CD4-positive, alpha-beta T cell treated with Interleukin-1 beta for 1 hour (primary cell): ENCODE measurements at regions not wholly inside any gene's neighbourhood (a gene's known extent, or its start where the extent isn't known, plus 50 kb on each side); places are given as distances from the start of the nearest gene placed in this dataset.

ENCODE experiments used
- DNase-seq, 2 donors: peaks; one replicate each; pipeline ENCODE4 v3.0.0-alpha.2; 2020 to 2022

DNA sequence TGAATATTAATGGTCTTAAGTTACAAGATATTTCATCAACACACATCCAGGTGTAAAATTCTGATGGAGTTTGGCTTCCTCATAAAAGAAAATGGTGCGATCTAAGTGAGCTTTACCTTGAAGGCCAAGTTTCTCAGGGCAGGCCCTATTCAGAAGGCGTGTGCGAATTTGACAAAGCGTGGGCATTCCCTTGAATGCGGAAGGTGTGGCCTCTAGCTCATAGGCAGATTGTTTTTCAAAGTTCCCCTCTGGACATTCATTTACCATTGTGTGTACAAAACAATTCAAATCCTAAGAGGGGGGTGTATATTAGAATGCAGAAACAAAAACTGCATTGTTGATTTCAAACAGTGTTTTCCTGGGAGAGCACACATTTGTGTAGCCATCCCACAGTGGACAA lies 411.9 kb upstream of the PKN2 start:
- DNase-seq, result no peak

DNA sequence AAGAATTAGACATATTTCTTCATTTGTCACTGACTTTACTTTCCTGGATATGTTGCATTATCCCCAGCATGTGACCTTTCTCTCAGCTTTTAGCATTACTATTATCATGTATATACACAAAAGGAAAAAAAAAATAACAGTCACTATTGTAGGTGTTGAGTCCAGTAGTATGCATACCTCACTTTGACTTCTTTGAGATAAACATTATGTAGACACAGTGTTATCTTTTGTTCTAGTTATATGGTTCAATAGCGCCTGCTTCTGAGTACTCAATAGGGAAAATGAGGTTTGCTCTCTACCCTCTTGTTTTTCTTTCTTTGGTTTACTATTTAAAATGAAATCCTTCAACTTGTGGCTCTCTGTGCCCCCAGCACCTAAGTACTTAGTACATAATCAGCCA lies 409.6 kb upstream of the PKN2 start:
- no peak for DNase-seq

DNA sequence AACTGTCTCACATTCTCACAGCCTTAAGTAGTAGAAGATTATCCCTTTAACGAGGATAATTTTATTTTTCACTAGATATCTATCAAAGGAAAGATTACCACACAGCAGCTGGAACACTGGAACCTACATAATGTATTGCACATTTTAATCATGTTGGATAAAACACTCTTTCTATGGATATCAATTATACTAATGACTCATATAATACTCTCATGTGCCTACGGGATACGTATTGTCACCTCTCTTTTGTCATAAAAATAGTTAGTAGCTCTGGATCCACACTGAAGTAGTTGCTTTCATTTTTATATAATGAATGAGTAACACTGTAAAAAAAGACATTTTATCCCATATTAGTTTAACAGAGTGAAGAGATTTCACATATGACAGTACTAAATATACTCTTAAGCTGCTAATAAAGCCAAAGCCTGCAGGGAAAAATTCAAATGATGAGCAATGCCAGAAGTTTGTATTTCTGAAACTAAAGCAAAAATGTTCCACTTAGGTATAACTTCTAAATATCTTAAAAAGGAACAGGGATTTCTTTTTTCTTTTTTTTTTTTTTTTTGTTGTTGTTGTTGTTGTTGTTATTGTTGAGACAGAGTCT lies 408.7 kb upstream of the PKN2 start:
- DNase-seq, result no peak

DNA sequence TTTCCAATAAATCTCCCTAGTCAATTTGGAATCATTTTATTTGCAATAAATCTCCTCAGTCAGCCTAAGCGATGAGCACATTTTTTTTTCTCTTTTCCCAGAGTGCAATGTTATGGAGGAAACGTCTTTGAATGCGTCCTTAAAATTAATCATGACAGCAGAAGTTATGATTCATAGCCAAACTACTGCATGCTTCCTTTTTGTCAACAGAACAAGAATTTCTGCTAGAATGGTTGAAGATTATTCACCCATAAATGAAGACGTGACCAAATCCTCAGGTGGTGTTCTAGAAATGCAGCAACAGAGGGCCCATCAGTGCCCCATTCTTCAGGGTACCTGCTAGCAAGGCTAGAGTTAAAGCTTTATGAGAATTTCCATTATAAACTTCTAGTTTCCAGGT lies 407.9 kb upstream of the PKN2 start:
- no peak for DNase-seq

DNA sequence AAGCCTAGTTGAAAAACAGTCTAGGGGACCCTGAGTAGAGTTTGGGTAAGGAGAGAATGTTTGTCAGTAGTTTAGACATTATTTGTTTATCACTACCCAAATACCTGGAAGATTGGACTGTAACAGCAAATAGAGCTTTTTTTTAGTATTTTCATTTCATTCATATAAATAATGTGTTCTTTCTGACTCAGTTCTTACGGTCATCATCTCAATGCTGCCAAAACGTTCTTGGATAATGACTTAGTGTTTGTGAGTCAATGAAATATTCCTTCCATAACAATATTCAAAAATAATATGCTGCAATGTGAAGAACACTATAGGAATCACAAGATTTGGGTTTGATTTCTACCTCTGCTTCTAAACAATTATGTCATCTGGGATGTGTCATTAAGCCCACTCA lies 400.0 kb upstream of the PKN2 start:
- DNase-seq, result no peak

DNA sequence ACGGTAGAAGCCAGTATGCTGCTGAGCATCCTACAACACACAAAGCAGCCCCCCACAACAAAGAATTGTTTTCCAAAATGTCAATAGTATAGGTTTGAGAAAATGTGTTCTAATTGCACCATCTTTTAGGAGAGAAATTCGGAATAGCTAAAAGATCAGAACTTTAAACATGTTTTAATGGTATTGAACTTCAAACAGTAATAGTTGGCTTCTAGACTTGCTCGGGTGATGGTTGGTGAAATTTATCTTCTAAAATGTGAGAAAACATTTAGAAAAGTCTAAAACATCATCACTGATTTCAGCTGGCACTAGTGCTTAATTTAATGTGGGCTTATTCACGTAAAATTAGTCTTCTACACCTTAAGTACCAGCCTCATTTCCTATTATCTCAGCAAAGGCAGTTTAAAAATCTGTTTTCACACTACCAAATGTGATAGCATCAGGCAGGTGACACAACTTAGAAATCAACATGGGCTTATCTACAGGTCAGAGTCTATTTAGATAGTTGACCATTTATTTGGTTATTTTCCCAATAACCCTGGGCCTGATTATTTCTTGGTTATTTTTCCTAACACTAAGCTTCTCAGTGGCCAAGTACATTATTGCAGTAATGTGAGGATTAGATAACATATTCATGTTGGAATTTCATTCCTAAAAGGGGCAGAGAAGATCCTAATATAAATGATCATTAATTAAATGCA lies 399.3 kb upstream of the PKN2 start:
- DNase-seq, result no peak

DNA sequence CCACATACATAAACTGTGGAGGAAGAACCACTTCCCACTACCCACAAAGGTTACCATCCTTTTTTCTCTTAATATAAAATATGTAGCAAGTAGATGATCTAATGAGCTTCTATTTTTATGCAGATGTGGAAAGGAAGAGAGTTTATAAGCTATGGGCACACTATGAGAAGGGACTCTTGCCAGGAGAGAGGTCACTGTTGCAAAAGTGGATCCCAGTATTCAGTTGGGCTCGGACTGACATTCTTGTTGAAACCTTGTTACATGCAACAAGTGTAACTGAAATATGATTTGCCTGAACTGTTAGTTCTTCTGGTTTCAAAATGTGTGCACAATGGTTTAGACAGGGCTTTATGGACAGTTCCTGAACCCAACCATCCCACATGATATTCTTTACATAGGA lies 397.4 kb upstream of the PKN2 start:
- no peak for DNase-seq

DNA sequence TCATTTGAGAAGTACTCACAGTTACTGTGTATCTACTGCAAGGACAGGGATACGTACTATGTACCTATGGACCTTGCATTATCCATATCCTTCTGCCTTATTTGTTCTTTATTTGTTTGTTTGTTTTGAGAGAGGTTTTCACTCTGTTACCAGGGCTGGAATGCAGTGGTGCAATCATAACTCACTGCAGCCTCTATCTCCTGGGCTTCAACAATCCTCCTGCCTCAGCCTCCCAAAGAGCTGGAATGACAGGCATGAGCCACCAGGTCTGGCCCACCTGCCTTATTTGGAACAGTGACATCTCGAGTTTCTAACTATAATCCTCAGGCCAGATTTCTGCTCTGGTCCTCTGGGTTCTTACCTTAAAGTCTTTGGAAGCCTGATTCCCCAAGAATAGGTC lies 395.5 kb upstream of the PKN2 start:
- DNase-seq, result no peak

DNA sequence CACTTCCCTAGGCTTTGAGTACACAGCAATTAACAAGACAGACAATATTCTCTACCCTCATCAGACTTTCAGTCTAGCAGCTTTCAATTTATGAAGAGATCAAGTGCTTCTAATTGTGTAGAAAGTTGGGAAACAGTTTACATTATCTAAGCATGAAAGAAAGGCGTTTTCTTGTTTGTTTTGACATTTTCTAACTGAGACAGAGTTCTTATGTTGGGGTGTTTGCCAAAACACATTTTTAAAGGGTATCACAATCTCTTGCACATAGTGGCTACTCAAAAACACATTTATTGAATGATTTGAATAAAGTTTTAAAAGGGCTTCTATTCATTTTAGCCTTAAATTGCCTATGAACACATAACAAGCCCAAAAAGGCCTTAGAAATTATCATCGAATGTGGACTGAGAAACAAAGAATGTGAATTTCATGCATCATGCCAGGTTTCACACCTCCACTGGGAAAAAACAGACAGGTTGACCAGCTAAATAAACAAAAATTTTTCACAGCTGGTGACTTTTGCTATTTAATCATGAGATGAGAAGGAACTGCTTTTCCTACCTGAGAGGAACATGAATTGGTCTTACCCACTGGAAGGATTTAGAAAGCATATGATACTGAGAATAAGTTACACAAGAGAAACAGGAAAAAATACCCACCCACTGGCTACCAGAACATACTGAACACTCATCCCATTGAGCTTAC lies 394.5 kb upstream of the PKN2 start:
- no peak for DNase-seq

DNA sequence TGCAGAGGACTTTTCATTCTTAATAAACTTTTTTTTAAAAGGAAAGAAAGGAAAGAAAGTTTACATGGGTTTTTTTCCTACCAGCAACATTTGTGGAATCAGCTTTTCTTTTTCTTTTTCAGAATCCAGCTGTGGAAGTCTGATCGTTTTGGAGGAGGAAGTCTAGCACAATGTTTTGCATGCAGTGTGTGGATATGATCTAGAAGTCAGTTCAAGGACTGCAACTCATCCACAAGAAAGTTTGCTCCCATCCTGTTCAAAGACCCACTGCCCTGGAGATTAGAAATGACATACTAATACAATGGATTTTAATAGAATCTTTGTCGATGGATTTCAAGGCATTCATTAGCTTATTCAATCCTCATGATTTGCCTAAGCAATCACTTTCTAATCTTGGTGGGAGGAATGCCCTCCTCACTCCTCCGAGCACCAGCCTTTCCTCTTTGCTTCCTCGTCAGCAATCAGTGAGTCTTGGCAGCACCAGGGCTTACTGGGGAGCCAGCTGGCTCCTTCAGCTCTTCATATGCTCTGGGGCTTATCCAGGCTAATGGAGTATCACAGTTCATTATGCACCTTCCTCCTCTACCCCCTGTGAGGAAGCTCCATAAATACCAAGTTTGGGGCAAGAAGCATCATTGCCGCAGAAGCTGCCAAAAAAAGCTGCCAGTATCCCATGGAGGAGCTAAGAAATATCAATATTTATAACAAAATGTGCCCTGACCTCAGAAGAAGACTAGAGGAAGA lies 392.3 kb upstream of the PKN2 start:
- no peak for DNase-seq

DNA sequence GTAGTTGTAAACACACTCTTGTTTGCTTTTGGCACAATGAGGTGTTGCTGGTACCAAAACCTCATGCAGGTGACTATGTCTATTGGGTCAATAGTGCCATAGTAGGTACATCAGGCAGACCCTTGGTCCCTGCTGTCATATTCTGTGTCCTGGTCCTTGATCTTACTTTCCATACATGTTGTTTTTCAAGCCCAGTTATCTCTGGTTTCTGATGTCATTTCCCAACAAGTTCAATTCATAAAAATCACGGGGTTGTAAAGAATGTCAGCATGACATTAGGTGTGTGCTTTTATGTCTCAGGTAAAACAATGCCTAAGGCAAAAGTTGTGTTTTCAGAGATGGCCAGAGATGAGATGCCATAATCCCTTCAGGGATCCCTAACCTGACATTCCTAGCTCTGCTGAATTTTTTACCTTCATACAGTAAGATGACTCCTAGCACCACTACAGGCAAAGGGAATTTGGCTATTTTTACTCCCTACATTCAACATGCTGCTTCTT lies 390.3 kb upstream of the PKN2 start:
- no peak for DNase-seq

DNA sequence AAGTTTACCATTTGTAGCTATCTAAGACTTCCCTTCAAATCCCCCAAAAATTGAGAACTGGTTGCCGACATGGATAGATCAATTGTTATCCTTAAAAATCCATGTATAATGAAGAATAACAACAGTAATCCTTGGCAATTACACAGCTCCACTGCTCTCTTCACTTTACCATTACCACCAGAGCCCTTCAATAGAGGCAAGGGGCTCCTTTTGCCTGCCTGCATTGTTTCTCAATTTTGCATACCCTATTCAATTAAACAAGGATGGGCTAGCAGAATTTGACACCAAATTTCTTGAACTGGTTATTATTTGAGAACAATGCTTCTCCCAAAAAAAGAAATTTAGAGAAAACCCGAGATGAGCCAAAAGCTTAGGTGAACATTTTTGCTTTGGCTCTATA lies 387.8 kb upstream of the PKN2 start:
- no peak for DNase-seq

DNA sequence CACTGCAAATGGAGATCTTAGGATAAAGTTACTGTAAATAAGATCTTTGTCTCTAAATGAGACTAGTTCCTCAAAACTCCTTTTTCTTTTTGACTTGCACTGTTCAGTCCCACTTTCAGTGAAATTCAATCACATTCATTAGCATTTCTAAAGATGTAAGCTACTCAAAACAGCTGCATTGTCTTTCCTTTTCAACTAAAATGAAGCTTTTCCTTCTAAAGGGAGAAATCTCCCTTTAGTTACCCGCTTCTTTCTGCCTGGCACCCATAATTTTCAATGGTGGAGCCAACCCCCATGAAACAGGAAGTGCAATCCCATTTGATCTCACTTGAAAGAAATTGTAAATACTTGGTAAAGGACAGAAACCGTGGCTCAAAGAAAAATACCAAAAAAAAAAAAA lies 387.4 kb upstream of the PKN2 start:
- no peak for DNase-seq

DNA sequence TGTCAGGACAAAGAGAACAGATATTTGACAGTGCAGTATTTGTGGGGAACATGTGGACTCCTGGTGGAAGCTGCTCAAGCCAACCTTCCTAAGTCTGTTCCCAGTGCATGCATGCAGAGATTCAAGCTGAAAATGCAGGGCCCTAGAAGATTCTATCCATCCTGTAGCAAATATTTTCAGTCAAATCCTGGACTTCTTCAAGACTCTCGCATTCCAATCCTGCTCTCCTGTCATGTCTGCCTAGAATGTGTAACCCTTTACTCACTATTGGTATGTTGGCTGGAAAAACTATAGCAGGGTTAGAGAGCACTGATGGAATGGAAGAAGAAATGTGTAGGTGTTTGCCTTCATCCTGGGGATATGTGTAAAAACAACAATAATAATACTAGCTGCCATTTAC lies 385.6 kb upstream of the PKN2 start:
- DNase-seq, result no peak

DNA sequence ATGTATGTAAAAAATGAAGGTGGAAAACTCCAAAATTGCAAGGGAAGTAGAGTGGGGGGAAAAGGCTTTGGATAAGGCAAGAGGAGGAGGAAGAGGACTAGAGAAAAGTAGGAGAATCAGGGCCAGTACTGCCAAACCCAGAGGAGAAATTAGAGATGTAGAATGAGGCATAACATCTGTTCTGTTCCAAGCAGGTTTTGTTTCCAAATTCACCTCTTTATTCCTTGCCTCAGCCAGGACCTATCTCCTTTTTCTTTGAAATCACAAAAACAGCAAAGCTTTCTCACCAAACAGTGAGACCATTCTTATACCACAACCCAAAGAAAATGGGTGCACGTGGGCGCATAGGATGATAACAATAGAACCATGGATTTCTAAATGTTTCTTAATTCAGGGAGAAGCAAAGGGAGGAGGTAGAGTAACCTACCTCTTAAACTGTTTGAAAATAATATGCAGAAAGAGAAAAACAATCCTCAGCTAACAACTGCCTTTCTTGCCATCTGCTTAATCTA lies 383.3 kb upstream of the PKN2 start:
- DNase-seq, result no peak

DNA sequence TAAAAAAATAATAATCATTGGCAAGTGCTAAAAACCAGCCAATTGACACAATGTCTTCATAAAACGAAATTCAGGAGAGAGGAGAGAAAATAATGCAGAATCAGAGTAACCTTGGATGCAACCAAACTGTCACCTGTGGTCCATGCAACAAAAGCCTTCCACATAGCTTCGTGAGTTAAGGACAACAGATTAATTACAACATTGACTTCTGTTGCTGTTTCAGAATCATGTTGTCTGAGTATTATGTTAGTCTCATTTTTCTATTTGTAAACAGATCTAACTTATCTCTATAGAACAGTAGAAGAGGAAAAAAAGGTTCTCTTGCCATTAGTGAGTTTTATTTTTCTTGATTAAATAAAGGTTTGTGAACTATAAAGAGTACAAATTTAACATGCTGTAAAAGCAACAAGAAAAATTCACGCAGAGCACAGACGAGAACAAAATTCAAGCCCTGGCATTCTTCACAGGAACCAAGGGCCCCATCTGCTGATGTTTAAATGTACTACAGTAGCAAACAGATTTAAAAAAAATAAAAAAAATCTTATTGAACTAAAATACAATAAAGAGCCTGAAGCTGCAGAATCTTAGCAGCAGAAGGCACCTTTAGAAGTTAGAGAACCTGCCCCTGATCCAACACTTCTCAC lies 381.1 kb upstream of the PKN2 start:
- DNase-seq, result no peak

DNA sequence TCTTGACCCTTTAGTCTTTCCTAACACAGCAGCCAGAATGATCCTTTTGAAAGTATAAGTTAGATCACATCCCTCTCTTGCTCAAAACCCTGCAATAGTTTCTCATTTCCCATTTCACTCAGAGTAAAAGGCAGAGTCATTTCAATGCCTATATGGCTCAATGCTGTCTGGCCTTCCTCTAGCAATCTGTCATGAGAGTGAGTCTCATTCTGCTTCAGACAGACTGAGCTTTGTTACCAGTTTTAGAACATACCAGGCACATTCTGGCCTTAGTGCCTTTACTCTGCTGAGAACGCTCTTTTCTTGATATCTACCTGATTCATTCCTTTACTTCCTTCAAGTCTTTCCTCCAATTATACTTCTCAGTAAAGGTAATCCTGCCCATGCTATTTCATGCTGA lies 372.8 kb upstream of the PKN2 start:
- DNase-seq, result no peak

DNA sequence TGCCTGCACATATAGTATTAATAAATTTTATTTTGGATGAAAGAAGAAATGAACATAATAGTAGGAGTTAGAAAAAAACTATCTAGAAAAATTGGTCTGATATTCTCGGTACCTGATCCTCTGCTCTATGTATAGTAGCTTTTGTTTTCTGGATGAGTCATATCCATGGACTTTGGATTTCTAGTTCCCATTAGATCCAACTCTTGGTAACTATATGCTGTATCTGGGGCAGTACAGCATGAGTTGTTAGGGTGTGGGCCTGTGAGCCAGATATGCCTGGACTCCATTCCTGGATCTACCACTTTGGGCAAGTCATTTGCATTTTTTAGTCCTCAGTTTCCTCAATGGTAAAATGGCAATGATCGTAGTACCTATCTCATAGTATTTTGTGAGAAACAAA lies 372.2 kb upstream of the PKN2 start:
- no peak for DNase-seq

DNA sequence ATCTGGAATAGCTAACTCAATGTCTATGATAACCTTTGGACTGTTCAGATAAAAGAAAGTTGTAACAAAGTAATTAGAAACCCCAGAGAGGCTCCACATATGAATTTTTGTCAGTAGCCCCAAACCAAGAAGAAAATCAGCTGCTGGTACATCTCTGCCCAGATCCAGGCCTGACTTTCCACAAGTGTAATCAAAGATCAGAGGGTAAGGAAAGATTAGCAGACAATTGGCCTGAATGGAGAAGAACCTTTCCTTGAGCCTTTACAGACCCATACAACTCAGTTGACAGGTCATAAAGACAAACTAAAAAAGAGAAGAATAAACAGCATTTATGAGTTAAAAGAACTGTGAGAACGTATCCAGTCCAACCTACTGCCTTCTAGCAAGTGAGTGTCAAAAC lies 366.7 kb upstream of the PKN2 start:
- no peak for DNase-seq

DNA sequence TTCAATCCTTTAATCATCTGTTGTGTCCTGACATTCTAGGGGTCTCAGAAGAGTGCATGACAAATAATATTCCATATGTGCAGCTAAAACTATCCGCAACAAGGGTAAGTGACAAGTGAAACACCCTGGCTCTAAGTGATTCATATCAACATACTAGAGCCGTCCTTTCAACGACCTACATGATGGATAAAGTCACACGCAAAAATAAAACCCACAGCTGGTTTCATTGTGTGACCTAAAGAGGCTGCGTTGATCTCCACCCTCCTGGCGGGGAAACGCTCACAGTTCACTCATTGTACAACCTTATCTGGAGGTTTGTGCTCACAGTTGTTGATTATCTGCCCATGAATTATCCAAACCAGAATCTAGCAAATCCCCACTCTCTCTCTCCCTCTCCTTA lies 365.3 kb upstream of the PKN2 start:
- DNase-seq, result no peak

DNA sequence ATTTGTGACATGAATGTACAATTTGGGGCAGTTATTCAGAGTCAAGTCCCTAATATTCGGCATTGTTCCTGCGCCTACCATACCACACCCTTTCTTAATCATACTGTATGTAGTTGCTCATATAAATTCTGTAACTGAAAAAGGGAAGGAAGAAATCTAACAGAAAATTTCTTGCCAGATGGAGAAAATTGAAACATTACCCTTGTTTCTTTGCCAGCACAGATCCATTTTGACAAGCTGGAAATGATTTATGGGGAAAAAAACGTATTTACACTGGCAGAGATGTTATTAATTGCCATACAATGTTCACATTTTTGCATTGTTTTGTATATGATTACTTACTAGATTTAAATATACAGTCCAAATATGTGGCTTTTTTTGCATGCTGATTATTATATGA lies 363.8 kb upstream of the PKN2 start:
- no peak for DNase-seq

DNA sequence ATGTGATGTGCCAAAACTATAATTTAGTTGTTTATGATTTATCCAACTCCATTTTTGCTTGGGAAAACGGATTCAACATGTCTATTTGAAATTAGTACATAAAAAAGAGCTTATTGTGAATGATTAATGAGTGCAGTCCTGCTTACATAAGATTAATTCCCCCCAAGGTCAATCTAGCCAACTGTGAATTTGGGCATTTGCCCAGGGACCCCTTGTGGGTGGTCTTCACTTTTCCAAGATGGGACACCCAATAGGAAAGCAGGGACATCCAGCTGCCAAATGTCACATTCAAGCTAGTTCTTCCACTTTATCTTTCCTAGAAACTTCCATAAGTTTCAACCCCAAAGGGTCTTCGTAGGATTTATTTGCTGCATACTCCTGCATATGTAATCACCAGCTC lies 362.4 kb upstream of the PKN2 start:
- no peak for DNase-seq

DNA sequence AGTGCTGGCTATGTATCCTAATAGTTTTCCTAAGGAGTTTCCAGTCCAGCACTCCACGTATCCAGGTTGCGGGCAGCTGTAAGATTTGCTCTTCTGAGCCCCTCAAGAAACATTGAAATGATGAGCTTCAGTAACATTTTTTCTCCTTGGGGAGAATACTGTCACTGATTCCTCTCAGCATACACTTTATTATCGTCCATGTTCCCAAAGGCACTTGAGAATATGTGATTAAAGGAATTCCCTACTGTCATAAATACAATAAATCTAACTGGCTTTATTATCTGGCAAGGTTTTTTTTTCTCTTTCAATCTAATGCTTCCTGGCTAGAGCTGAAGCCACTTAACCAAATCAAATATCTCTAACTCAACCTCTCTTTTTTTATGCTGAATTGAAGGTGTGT lies 359.2 kb upstream of the PKN2 start:
- no peak for DNase-seq
